ENCODE measurements at regions not wholly inside any gene's neighbourhood (a gene's known extent, or its start where the extent isn't known, plus 50 kb on each side); places are given as distances from the start of the nearest gene placed in this dataset.
"Not testable (repeated sequence)": the region's sequence is repeated elsewhere in the genome, so short reads cannot be mapped to it uniquely, and the experiment has no call there.

- DNase-seq = no peak
These were observed 217.8 kb downstream of the SOX2 start for GRCh38 chr3:181929501-181929900.

GRCh38 chr3:181930105-181930504, 218.4 kb downstream of the SOX2 start:
- no peak for DNase-seq

GRCh38 chr3:181932039-181932438, 220.3 kb downstream of the SOX2 start:
- DNase-seq = no peak

- no peak for DNase-seq
These were observed 221.4 kb downstream of the SOX2 start for GRCh38 chr3:181933052-181933618.

- no peak for DNase-seq
These were observed 224.2 kb downstream of the SOX2 start for GRCh38 chr3:181935915-181936314.

GRCh38 chr3:181936774-181937173, 225.0 kb downstream of the SOX2 start:
- no peak for DNase-seq

- not testable (repeated sequence) for DNase-seq
These were observed 226.9 kb downstream of the SOX2 start for GRCh38 chr3:181938580-181938979.

GRCh38 chr3:181940703-181941102, 229.0 kb downstream of the SOX2 start:
- no peak for DNase-seq

- DNase-seq = no peak
These were observed 229.5 kb downstream of the SOX2 start for GRCh38 chr3:181941250-181941649.

- no peak for DNase-seq
These were observed 231.6 kb downstream of the SOX2 start for GRCh38 chr3:181943285-181943684.

GRCh38 chr3:181947606-181948005, 235.9 kb downstream of the SOX2 start:
- no peak for DNase-seq

- DNase-seq = no peak
These were observed 236.6 kb downstream of the SOX2 start for GRCh38 chr3:181948286-181948685.

GRCh38 chr3:181952221-181952620, 240.5 kb downstream of the SOX2 start:
- DNase-seq = no peak

GRCh38 chr3:181952929-181953328, 241.2 kb downstream of the SOX2 start:
- no peak for DNase-seq

- no peak for DNase-seq
These were observed 243.8 kb downstream of the SOX2 start for GRCh38 chr3:181955566-181955965.

GRCh38 chr3:181956122-181956521, 244.4 kb downstream of the SOX2 start:
- no peak for DNase-seq

GRCh38 chr3:181966393-181966792, 254.7 kb downstream of the SOX2 start:
- DNase-seq = no peak

GRCh38 chr3:181969925-181970324, 258.2 kb downstream of the SOX2 start:
- DNase-seq = no peak

GRCh38 chr3:181971424-181971823, 259.7 kb downstream of the SOX2 start:
- DNase-seq = no peak

GRCh38 chr3:181974198-181974597, 262.5 kb downstream of the SOX2 start:
- DNase-seq = no peak

- no peak for DNase-seq
These were observed 264.8 kb downstream of the SOX2 start for GRCh38 chr3:181976526-181976925.

- no peak for DNase-seq
These were observed 273.7 kb downstream of the SOX2 start for GRCh38 chr3:181985386-181985785.

- DNase-seq = no peak
These were observed 276.0 kb downstream of the SOX2 start for GRCh38 chr3:181987736-181988135.

GRCh38 chr3:181998828-181999227, 287.1 kb downstream of the SOX2 start:
- no peak for DNase-seq

GRCh38 chr3:181999314-181999713, 287.6 kb downstream of the SOX2 start:
- DNase-seq = no peak

- no peak for DNase-seq
These were observed 288.7 kb downstream of the SOX2 start for GRCh38 chr3:182000447-182000846.
